ENCODE measurements at regions not wholly inside any gene's neighbourhood (a gene's known extent, or its start where the extent isn't known, plus 50 kb on each side); places are given as distances from the start of the nearest gene placed in this dataset.

DNA sequence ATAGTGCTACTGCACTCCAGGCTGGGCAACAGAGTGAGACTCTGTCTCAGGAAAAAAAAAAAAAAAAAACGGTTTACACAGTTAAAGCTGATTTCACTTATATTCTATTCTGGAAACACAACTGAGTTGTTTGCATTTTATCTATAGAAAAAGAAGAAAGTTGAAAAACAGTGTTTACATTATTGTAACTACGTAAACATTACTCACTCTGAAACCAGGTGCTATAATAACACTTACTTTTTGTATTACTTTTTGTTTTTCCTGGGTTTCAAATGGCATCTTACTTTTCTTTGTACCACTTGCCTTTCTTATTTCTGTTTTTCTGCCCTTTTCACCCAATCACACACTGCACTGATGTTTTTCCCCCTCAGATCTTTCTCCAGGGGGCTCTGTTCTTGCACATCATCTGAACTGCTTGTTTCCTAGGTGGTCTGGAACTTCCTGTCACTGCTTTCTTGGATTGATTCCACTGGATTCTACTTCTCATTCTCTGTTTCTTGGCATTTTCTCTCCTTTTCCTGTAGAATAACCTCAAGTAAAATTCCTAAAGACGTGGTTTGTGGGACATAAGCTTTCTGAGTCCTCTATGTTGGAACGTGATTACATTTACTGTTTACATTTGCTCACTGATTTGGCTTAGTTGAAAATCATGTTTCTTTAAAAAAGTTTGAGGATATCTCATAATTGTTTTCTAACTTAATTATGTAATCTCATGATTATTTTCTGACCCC is 142.1 kb downstream of the HS3ST3B1 start:
- TF ChIP-seq ZNF546 (CRISPR knock-in tag; conservative IDR thresholded peaks at IDR 0.05), result no peak
- no peak for TF ChIP-seq ASH2L (IDR thresholded peaks at IDR 0.05; ENCODE audit: insufficient read length, low read depth, low read length)
- no peak for TF ChIP-seq SNAPC2 (CRISPR knock-in tag; IDR thresholded peaks at IDR 0.05)
- no peak for TF ChIP-seq KDM5A (IDR thresholded peaks at IDR 0.05; ENCODE audit: borderline replicate concordance, low read length)
- TF ChIP-seq FOXA3 (CRISPR knock-in tag; IDR thresholded peaks at IDR 0.05), result peak; percentile 14; the same call in 1 of the 2 replicates
- TF ChIP-seq ZNF121 (CRISPR knock-in tag; IDR thresholded peaks at IDR 0.05), result peak; percentile 48; the same call in 1 of the 2 replicates
- no peak for TF ChIP-seq THAP11 (CRISPR knock-in tag; IDR thresholded peaks at IDR 0.05)
- TF ChIP-seq TOE1 (CRISPR knock-in tag; IDR thresholded peaks at IDR 0.05), result no peak
- no peak for TF ChIP-seq HOXA9 (CRISPR knock-in tag; IDR thresholded peaks at IDR 0.05; ENCODE audit: borderline replicate concordance)
- TF ChIP-seq, protein P1, sequence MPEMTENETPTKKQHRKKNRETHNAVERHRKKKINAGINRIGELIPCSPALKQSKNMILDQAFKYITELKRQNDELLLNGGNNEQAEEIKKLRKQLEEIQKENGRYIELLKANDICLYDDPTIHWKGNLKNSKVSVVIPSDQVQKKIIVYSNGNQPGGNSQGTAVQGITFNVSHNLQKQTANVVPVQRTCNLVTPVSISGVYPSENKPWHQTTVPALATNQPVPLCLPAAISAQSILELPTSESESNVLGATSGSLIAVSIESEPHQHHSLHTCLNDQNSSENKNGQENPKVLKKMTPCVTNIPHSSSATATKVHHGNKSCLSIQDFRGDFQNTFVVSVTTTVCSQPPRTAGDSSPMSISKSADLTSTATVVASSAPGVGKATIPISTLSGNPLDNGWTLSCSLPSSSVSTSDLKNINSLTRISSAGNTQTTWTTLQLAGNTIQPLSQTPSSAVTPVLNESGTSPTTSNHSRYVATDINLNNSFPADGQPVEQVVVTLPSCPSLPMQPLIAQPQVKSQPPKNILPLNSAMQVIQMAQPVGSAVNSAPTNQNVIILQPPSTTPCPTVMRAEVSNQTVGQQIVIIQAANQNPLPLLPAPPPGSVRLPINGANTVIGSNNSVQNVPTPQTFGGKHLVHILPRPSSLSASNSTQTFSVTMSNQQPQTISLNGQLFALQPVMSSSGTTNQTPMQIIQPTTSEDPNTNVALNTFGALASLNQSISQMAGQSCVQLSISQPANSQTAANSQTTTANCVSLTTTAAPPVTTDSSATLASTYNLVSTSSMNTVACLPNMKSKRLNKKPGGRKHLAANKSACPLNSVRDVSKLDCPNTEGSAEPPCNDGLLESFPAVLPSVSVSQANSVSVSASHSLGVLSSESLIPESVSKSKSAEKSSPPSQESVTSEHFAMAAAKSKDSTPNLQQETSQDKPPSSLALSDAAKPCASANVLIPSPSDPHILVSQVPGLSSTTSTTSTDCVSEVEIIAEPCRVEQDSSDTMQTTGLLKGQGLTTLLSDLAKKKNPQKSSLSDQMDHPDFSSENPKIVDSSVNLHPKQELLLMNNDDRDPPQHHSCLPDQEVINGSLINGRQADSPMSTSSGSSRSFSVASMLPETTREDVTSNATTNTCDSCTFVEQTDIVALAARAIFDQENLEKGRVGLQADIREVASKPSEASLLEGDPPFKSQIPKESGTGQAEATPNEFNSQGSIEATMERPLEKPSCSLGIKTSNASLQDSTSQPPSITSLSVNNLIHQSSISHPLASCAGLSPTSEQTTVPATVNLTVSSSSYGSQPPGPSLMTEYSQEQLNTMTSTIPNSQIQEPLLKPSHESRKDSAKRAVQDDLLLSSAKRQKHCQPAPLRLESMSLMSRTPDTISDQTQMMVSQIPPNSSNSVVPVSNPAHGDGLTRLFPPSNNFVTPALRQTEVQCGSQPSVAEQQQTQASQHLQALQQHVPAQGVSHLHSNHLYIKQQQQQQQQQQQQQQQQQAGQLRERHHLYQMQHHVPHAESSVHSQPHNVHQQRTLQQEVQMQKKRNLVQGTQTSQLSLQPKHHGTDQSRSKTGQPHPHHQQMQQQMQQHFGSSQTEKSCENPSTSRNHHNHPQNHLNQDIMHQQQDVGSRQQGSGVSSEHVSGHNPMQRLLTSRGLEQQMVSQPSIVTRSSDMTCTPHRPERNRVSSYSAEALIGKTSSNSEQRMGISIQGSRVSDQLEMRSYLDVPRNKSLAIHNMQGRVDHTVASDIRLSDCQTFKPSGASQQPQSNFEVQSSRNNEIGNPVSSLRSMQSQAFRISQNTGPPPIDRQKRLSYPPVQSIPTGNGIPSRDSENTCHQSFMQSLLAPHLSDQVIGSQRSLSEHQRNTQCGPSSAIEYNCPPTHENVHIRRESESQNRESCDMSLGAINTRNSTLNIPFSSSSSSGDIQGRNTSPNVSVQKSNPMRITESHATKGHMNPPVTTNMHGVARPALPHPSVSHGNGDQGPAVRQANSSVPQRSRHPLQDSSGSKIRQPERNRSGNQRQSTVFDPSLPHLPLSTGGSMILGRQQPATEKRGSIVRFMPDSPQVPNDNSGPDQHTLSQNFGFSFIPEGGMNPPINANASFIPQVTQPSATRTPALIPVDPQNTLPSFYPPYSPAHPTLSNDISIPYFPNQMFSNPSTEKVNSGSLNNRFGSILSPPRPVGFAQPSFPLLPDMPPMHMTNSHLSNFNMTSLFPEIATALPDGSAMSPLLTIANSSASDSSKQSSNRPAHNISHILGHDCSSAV (CRISPR knock-in tag; IDR thresholded peaks at IDR 0.05; ENCODE audit: borderline replicate concordance), result no peak
- H3K4me3 ChIP-seq (replicated peaks in 1 of 3; ENCODE audit: insufficient read depth in 1 of 3, low read depth in 2 of 3, low read length in 3 of 3), result no peak overlapping the region
- no peaks in the 10 kb centered on the region for H3K79me2 ChIP-seq (ENCODE audit: insufficient read depth, low read length)
- no peak overlapping the region for H3K27ac ChIP-seq (ENCODE audit: extremely low read length, insufficient read depth, low read length)
- H3K36me3 ChIP-seq (replicated peaks in 1 of 2; ENCODE audit: control insufficient read depth in 1 of 2, insufficient read depth in 2 of 2, low read length in 2 of 2), result peaks cover 2 to 24% of the 10 kb centered on the region in 2 experiments; a peak in 4 of 5 replicates
- ChIA-PET CTCF (ENCODE audit: low intra/inter-chr PET ratio, low total read pairs) (no interaction called here), POLR2A (no interaction called here)
- no peaks in the 10 kb centered on the region for H3K27me3 ChIP-seq (ENCODE audit: control insufficient read depth in 1 of 2, insufficient read depth in 2 of 2, low read length in 2 of 2)
- no peak for ATAC-seq
- H3K9me3 ChIP-seq (ENCODE audit: low read length), result no peaks in the 10 kb centered on the region
- FAIRE-seq, result no peak
- 93% methylated on average over 4 of the region's 4 CpGs for WGBS (ENCODE audit: low lambda C conversion rate)
- in situ Hi-C loops (cut with HindIII; ENCODE audit: extremely low pct_ligation_motif_present, low pct_unique_long_range_greater_than_20kb), result no loop called here
- intact Hi-C loops (cut with micrococcal nuclease; ENCODE audit: unreplicated experiment), result no loop called here
- no peak overlapping the region for H3K9ac ChIP-seq (ENCODE audit: insufficient read depth, low read depth, low read length)
- H3K4me1 ChIP-seq (ENCODE audit: insufficient read depth, low read length), result peaks cover 9% of the 10 kb centered on the region
- H4K20me1 ChIP-seq (ENCODE audit: insufficient read depth, low read length), result no peaks in the 10 kb centered on the region
- no peak for DNase-seq (ENCODE audit: low spot score)
- BruUV-seq (replicated peaks), result no TSS peak
- no peak overlapping the region for H2AFZ ChIP-seq (ENCODE audit: low read length)
- no peak overlapping the region for H3K4me2 ChIP-seq (ENCODE audit: low read depth, low read length)

All from HepG2 (cell line).